ENCODE measurements at regions not wholly inside any gene's neighbourhood (a gene's known extent, or its start where the extent isn't known, plus 50 kb on each side); places are given as distances from the start of the nearest gene placed in this dataset.

- no peak overlapping the region for H3K9ac ChIP-seq
- Mint-ChIP-seq H3K36me3 (no peaks in the 10 kb centered on the region), H3K4me3 (no peak overlapping the region), H3K9me3 (peaks cover 22% of the 10 kb centered on the region), H3K27me3 (ENCODE audit: insufficient read depth, low read depth) (peaks cover 14% of the 10 kb centered on the region), H3K27ac (no peak overlapping the region), H3K4me1 (peaks cover 10% of the 10 kb centered on the region)
- H3K36me3 ChIP-seq = no peaks in the 10 kb centered on the region
- no peaks in the 10 kb centered on the region for H3K27me3 ChIP-seq
- TF ChIP-seq CTCF (IDR thresholded peaks at IDR 0.05) (no peak), EZH2 (IDR thresholded peaks at IDR 0.05) (no peak), EZH2phosphoT487 (IDR thresholded peaks at IDR 0.05) (no peak)
- H3K4me1 ChIP-seq = no peaks in the 10 kb centered on the region
- H2AFZ ChIP-seq (replicated peaks) = no peak overlapping the region
- no peak overlapping the region for H3K27ac ChIP-seq
- no peaks in the 10 kb centered on the region for H4K20me1 ChIP-seq (ENCODE audit: low read depth)
- no peak overlapping the region for H3K4me3 ChIP-seq
- H3F3A ChIP-seq (ENCODE audit: low read depth) = no peaks in the 10 kb centered on the region
- no peaks in the 10 kb centered on the region for H3K9me3 ChIP-seq (ENCODE audit: low read depth)
- H3K79me2 ChIP-seq (ENCODE audit: low read depth) = no peaks in the 10 kb centered on the region
- DNase-seq (ENCODE audit: low spot score) = no peak
- no peak overlapping the region for H3K4me2 ChIP-seq
These were observed 258.4 kb downstream of the XXYLT1 start for GRCh38 chr3:195012571-195012970.

- Histone ChIP-seq H3K36me3 (no peaks in the 10 kb centered on the region), H4K20me1 (ENCODE audit: low read depth) (no peaks in the 10 kb centered on the region), H3K79me2 (ENCODE audit: low read depth) (no peaks in the 10 kb centered on the region), H3K4me1 (no peaks in the 10 kb centered on the region), H3K4me3 (no peak overlapping the region), H3K9ac (no peak overlapping the region), H3K4me2 (no peak overlapping the region), H3K27me3 (no peaks in the 10 kb centered on the region), H3F3A (ENCODE audit: low read depth) (no peaks in the 10 kb centered on the region), H3K27ac (no peak overlapping the region), H3K9me3 (ENCODE audit: low read depth) (no peaks in the 10 kb centered on the region), H2AFZ (replicated peaks) (no peak overlapping the region)
- peaks cover 21% of the 10 kb centered on the region for H3K9me3 Mint-ChIP-seq
- H3K27me3 Mint-ChIP-seq (ENCODE audit: insufficient read depth, low read depth) = peaks cover 14% of the 10 kb centered on the region
- TF ChIP-seq EZH2phosphoT487 (IDR thresholded peaks at IDR 0.05) (no peak), CTCF (IDR thresholded peaks at IDR 0.05) (no peak)
- H3K4me3 Mint-ChIP-seq = peak overlapping the region; percentile 67
- no peak for DNase-seq (ENCODE audit: low spot score)
- H3K4me1 Mint-ChIP-seq = peaks cover 3% of the 10 kb centered on the region
- H3K27ac Mint-ChIP-seq = peak overlapping the region; percentile 18
- H3K36me3 Mint-ChIP-seq = no peaks in the 10 kb centered on the region
These were observed 257.3 kb downstream of the XXYLT1 start for GRCh38 chr3:195013411-195014361.

DNA sequence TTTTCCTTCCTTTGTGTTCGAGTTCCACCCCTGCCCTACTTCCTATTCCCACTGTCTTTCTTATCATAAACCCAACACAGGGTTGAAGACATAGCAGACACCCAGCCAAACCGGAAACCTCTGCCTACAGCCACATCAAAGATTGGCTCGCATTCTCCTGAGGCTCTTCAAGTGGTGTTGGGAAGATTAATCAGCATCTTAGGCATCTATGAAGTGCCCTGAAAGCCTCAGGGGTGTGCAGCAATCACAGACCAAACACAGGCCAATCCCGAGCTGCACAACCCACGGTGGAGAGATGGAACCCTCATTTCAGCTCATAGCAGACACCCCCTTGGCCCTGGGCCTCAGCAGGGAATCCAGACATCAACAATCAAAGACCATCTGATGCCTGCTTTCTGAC is 255.9 kb downstream of the XXYLT1 start:
- Histone ChIP-seq H3K27me3 (no peaks in the 10 kb centered on the region), H2AFZ (replicated peaks) (no peak overlapping the region), H3K4me3 (no peak overlapping the region), H3K36me3 (no peaks in the 10 kb centered on the region), H4K20me1 (ENCODE audit: low read depth) (no peaks in the 10 kb centered on the region), H3F3A (ENCODE audit: low read depth) (no peaks in the 10 kb centered on the region), H3K79me2 (ENCODE audit: low read depth) (no peaks in the 10 kb centered on the region), H3K4me1 (no peaks in the 10 kb centered on the region), H3K9me3 (ENCODE audit: low read depth) (no peaks in the 10 kb centered on the region), H3K27ac (no peak overlapping the region), H3K9ac (no peak overlapping the region), H3K4me2 (no peak overlapping the region)
- H3K9me3 Mint-ChIP-seq = peaks cover 10% of the 10 kb centered on the region
- H3K4me1 Mint-ChIP-seq = peaks cover 3% of the 10 kb centered on the region
- no peak for TF ChIP-seq EZH2phosphoT487 (IDR thresholded peaks at IDR 0.05)
- no peak for TF ChIP-seq CTCF (IDR thresholded peaks at IDR 0.05)
- TF ChIP-seq EZH2 (IDR thresholded peaks at IDR 0.05) = no peak
- H3K27ac Mint-ChIP-seq = no peak overlapping the region
- no peak overlapping the region for H3K4me3 Mint-ChIP-seq
- H3K27me3 Mint-ChIP-seq (ENCODE audit: insufficient read depth, low read depth) = peaks cover 14% of the 10 kb centered on the region
- DNase-seq (ENCODE audit: low spot score) = no peak
- no peaks in the 10 kb centered on the region for H3K36me3 Mint-ChIP-seq
